ENCODE measurements at regions not wholly inside any gene's neighbourhood (a gene's known extent, or its start where the extent isn't known, plus 50 kb on each side); places are given as distances from the start of the nearest gene placed in this dataset.

DNA sequence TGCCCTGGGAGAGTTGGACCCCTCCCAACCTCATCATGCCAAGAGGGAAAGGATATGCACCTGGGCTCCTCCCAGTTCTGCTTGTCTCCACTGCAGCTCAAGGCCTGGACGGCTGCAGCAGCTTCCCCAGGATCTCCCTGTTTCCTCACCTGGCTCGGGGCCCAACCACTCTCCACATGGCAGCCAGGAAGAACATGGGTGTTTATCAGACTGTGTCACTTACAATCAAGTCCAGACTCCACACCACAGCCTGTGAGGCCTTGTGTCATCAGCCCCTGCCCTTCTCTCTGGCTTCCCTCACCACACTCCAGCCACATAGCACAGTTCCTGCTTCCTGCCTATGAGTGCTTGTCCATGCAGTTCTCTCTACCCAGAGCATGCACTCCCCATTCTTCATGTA, 534.4 kb downstream of the EPHB1 start:
- CTCF ChIA-PET (ENCODE audit: low intra/inter-chr PET ratio) = no interaction called here
- in situ Hi-C loops (cut with MboI) = no loop called here
- BruUV-seq (replicated peaks) = no TSS peak
- H3K79me2 ChIP-seq (ENCODE audit: control insufficient read depth, insufficient read depth, low read length) = no peaks in the 10 kb centered on the region
- no peaks in the 10 kb centered on the region for H4K20me1 ChIP-seq (replicated peaks; ENCODE audit: control insufficient read depth, insufficient read depth, low read length)
- no peak overlapping the region for H2AFZ ChIP-seq (ENCODE audit: low read depth, low read length)
- no peaks in the 10 kb centered on the region for H3K27me3 ChIP-seq (ENCODE audit: control insufficient read depth in 2 of 2, insufficient read depth in 2 of 2, low read length in 2 of 2)
- H3K4me1 ChIP-seq (replicated peaks in 1 of 2; ENCODE audit: control insufficient read depth in 2 of 2, insufficient read depth in 2 of 2, low read length in 2 of 2) = no peaks in the 10 kb centered on the region
- DNase-seq (ENCODE audit: extremely low read depth in 1 of 4, low spot score in 3 of 4) = no peak
- no peak for FAIRE-seq
- intact Hi-C loops (cut with micrococcal nuclease) = no loop called here
- POLR2A ChIA-PET = no interaction called here
- no peak overlapping the region for H3K27ac ChIP-seq (ENCODE audit: extremely low read depth, low read depth, low read length)
- no peaks in the 10 kb centered on the region for H3K36me3 ChIP-seq (ENCODE audit: control insufficient read depth, insufficient read depth, low read length)
- WGBS (ENCODE audit: insufficient coverage, low coverage, missing lambda C conversion rate) = 40% methylated on average over 1 of the region's 2 CpGs
- H3K4me3 ChIP-seq = no peak overlapping the region
- no peak for ATAC-seq
- TF ChIP-seq NFIC (IDR thresholded peaks at IDR 0.05) (no peak), ELF2 (CRISPR knock-in tag; IDR thresholded peaks at IDR 0.05) (no peak), HDGF (IDR thresholded peaks at IDR 0.05) (no peak), PHB (CRISPR knock-in tag; IDR thresholded peaks at IDR 0.05) (no peak), ZNF431 (CRISPR knock-in tag; IDR thresholded peaks at IDR 0.05) (no peak), HDAC2 (IDR thresholded peaks at IDR 0.05) (no peak), TSC22D4 (tag; IDR thresholded peaks at IDR 0.05) (no peak), TOE1 (IDR thresholded peaks at IDR 0.05; ENCODE audit: borderline replicate concordance) (no peak), TOE1 (CRISPR knock-in tag; IDR thresholded peaks at IDR 0.05; ENCODE audit: borderline replicate concordance, low read depth) (no peak), ETV6 (IDR thresholded peaks at IDR 0.05; ENCODE audit: borderline replicate concordance in 1 of 2, low read depth in 2 of 2, low read length in 1 of 2) (no peak), ETV6 (CRISPR knock-in tag; IDR thresholded peaks at IDR 0.05; ENCODE audit: borderline replicate concordance) (no peak), ZNF592 (IDR thresholded peaks at IDR 0.05) (no peak), ZSCAN32 (CRISPR knock-in tag; IDR thresholded peaks at IDR 0.05) (no peak), GTF2E2 (tag; IDR thresholded peaks at IDR 0.05) (no peak), SAFB (IDR thresholded peaks at IDR 0.05; ENCODE audit: borderline replicate concordance, low read depth, low read length) (no peak), ZBTB17 (CRISPR knock-in tag; IDR thresholded peaks at IDR 0.05) (no peak), BCOR (IDR thresholded peaks at IDR 0.05) (no peak), SIN3A (IDR thresholded peaks at IDR 0.05; ENCODE audit: borderline replicate concordance in 2 of 2, control insufficient read depth in 1 of 2, low read depth in 2 of 2, low read length in 2 of 2) (no peak), ZNF232 (CRISPR knock-in tag; IDR thresholded peaks at IDR 0.05) (no peak), PRMT5 (CRISPR knock-in tag; IDR thresholded peaks at IDR 0.05) (no peak)
- no peaks in the 10 kb centered on the region for H3K9me3 ChIP-seq (replicated peaks; ENCODE audit: control insufficient read depth, insufficient read depth, low read depth, low read length)
- no peak overlapping the region for H3K9ac ChIP-seq (ENCODE audit: insufficient read depth in 1 of 2, low read depth in 2 of 2, low read length in 2 of 2)
- H3K4me2 ChIP-seq (ENCODE audit: insufficient read depth, low read length) = no peak overlapping the region
- H3K9me1 ChIP-seq (ENCODE audit: control insufficient read depth, insufficient read depth, low read length) = no peaks in the 10 kb centered on the region

Data from K562 (cell line).